HG03064 (cell line): ENCODE measurements at regions not wholly inside any gene's neighbourhood (a gene's known extent, or its start where the extent isn't known, plus 50 kb on each side); places are given as distances from the start of the nearest gene placed in this dataset.
A peak's percentile ranks its signal among the peaks of the same experiment; 100 is the strongest.
"Not testable (repeated sequence)": the region's sequence is repeated elsewhere in the genome, so short reads cannot be mapped to it uniquely, and the experiment has no call there.

Experiments used
- ATAC-seq: cut with Tn5 transposase; IDR thresholded peaks from one replicate; pipeline ENCODE4 v1.9.1; 2021; ENCODE audit warnings: low read depth; ENCODE audit not compliant: unreplicated experiment

DNA sequence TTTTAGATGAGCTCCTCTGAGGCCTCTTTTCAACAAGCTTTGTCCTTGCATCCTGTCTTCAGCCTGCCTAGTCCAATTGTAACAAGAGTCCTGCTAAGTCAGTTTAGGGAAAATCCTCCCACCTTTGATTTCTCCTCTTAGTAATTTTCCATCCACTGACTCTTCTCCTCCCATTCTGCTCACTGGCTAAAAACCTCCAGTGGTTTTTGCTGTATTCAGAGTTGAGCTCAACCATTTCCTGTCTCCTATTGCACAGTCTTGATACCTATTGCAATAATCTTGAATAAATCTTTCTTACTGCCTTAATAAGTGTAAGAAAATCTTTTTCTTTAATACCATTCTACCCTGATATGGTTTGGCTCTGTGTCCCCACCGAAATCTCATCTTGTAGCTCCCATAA, 117.8 kb upstream of the ENPP6 start:
- no peak for ATAC-seq

DNA sequence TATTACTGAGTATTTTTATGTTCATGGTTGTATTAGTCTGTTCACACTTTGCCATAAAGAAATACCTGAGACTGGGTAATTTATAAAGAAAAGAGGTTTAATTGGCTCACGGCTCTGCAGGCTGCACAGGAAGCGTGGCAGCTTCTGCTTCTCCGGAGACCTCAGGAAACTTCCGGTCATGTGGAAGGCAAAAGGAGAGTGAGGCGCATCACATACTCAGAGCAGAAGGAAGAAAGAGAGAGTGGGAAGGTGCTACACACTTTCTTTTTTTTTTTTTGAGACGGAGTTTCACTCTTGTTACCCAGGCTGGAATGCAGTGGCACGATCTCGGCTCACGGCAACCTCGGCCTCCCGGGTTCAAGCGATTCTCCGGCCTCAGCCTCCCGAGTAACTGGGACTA, 115.8 kb upstream of the ENPP6 start:
- not testable (repeated sequence) for ATAC-seq

DNA sequence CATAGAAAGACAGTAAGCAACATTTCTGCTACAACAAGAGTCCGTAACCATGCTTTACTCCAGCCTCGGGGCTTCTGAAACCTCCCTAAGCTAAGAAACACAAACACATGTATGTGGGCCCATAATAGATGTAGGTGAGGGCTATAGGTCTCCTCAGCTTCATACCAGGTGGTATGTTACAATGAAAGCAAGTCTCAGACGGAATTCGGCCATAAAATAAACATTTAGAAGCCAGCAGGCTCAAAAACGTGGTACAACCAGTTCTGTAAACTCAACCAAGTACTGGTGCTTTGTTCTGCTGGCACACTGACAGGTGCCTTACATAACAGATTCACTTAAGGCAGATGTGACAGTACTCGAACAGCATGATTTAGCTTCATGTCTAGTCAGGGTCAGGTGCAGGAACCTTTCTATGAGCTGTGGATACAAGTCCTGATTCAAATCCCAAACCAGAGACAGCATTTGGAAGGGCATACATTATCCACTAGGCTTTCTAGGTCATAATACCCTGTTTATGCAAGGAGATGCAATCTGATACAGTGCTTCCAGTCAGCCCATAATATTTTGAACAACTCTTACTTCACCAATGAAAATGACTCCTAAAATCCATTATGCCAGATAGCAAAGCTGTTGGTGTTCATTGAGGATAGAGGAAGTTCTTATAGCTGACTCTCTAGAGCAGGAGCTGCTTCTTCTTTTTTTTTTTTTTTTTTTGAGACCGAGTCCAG, 113.8 kb upstream of the ENPP6 start:
- no peak for ATAC-seq

DNA sequence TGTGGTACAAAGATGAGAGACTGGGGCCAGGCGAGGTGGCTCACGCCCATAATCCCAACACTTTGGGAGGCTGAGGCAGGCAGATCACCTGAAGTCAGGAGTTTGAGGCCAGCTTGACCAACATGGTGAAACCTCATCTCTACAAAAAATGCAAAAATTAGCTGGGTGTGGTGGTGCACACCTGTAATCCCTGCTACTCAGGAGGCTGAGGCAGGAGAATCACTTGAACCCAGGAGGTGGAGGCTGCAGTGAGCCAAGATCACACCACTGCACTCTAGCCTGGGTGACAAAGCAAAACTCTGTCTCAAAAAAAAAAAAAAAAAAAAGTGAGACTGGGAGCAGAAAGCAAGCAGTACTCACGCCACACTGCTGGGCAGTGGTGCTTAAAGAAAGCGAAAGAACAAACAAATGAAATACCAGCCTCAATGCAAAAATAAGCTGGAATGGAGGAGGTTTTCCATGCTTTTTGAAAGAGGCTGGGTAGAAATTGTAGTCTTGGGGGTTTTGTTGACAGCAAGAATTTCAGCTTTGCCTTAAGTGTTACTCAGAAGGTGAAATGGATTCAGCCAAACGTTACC, 112.9 kb upstream of the ENPP6 start:
- ATAC-seq = not testable (repeated sequence)

DNA sequence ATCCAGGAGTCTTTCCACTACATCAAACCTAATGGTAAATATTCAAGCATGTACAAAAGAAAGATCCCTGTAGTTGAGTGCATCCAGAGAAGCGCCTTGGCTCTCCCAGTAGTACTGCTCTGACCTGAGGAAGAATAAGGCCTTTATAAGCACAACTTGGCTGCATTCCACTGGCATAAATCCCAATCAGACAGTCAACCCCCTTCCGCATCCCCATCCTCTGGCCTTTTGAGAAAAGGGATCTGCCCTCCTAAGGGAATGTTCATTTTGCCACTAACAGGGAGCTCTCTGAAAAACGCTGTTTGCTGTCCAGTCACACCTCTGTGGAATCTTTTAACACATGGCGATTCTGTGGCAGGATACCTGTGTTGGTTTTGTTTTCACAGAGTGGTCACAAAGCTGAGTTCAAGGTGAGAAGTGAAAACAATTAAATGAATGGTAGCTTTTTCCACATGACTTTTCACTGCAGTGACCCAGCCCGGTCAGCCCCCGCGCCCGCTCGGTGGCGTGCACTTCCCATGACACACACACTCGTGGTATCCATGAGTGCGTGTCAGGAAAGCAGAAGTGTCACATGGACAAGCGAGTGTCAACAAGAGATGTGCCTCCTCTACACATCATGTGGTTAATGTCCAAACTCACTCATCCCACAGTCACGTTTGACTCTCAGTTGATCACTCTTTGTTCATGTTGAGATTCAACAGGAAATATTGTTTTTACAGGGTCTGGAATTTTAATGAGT, 112.2 kb upstream of the ENPP6 start:
- peak; percentile 55 for ATAC-seq

DNA sequence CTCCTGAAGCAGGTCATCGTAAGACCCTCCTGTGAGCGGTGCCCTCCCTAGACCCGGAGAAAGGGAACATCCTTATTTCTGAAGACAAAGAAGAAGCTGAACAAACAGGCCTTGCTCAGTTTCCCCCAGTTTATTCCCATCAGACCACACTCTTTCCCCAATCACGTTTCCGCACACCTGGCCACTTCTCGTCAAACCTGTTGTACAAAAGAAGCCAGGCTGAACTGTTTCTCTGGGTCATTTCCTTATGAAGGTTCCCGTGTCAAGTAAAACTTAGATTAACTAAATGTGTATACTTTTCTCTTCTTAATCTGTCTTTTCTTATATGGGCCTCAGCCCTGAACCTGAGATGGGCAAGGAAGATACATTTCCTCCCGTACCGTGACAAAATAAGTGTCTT, 111.6 kb upstream of the ENPP6 start:
- no peak for ATAC-seq

DNA sequence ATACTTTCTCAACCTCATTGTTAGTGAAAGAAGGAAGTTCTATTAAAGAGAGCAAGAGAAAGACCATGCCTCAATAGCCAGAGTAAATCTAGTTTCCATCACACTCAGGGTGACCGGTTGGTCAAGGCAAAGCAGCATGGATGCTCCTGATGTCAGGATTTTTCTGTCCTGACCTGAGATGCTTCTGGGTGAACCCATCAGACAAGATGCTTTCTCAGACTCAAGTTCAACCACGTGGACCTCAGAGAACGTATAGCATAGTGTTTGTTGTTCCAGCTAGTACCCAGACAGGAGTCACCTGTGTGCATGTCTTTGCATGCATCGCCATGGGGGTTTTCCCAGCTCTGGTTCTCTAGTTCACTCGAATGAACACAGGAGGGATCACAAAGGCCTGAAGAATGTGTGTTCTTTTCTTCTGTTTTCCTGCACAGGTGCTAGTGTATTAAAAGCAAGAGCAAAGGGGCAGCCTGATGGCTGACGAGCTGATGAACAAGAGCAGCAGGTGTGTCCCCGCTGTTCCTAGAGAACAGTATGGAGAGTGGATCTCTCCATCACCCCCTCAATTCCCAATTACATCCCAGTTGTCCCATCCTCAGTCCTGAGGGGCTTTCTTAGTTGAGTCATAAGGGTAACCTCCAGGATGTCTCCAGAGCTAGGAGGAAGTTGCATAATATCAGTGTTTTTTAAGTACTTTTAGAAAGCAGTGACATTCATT, 110.5 kb upstream of the ENPP6 start:
- ATAC-seq = peak; percentile 69

DNA sequence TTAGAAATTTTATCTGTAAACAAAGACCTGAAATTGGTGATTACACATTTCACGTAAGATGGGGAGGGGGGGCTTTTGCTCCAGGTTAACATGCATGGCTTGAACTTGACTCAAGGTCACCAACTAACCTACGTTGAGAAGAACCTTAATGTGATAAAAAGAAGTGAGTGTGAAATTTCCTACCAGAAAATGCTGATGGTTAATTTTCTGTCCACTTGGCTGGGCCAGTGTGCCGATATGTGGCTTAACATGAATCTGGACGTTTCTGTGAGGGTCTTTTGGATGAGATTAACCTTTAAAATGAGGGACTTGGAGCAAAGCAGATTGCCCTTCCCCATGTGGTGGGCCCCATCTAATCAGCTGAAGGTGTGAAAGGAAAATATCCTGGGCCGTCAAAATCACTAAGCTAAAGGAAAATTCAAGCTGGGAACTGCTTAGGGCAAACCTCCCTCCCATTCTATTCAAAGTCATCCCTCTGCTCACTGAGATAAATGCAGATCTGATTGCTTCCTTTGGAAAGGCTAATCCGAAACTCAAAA, 107.3 kb upstream of the ENPP6 start:
- ATAC-seq = no peak

DNA sequence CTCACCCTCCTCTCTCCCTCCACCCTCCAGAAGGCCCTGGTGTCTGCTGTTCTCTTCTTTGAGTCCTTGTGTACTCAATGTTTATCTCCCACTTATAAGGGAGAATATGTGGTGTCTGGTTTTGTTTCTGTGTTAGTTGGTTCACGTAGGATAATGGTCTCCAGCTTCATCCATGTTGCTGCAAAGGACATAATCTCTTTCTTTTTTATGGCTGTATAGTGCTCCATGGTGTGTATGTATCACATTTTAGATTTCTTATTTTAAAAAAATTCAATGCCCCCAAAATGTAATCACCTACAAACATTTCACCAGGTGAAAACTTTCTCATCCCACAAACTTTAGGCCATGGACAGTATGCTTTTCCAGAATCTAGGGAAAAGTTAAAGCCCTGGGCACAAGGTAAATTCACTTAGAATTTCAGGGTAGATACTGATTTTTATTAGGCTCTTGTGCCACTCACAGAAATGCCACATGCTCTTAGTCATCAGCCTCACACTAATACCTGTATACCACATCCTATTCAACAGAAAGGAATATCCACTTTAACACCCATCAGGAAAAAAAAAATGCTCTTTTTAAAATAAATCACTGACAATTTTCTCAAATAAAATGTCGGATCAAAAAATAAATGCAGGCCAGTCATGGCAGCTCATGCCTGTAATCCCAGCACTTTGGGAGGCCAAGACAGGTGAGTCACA, 104.8 kb upstream of the ENPP6 start:
- ATAC-seq = no peak

DNA sequence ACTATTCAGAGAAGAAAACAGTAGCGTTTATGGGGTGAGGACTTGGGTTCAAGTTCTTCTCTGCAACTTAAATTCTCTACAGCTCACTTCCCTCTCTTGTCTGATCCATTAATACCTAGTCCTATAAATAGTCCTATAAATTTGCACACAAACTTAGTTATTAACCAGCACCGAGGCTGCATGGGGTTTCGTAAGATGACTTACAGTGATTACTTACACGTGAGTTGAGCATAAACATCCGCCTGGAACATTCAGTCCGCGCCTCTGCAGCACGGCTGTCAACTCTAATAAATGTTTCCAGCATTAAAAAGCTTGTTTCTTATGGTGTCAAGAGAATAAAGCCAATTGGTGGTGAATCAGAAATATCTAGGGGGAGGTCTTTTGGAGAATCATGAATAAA, 103.0 kb upstream of the ENPP6 start:
- no peak for ATAC-seq

DNA sequence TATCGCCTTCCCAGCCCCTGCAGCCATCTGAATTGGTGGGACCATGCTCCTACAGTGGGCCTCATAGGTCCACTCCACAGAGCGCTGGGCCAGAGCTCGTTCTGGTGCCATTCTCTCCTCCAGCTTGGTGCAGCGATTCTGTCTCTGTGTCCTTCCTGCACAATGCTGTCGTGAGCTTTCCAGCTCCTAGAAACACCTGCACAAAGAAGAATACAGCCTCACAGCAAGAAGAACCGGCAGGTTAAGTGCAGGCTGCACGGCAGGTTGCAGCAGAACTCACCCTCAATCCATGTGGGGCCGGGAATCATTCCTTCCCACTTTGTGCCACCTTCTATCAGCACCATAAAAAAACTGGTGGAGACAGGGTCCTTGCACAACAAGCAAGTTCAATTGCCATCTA, 101.2 kb upstream of the ENPP6 start:
- no peak for ATAC-seq

DNA sequence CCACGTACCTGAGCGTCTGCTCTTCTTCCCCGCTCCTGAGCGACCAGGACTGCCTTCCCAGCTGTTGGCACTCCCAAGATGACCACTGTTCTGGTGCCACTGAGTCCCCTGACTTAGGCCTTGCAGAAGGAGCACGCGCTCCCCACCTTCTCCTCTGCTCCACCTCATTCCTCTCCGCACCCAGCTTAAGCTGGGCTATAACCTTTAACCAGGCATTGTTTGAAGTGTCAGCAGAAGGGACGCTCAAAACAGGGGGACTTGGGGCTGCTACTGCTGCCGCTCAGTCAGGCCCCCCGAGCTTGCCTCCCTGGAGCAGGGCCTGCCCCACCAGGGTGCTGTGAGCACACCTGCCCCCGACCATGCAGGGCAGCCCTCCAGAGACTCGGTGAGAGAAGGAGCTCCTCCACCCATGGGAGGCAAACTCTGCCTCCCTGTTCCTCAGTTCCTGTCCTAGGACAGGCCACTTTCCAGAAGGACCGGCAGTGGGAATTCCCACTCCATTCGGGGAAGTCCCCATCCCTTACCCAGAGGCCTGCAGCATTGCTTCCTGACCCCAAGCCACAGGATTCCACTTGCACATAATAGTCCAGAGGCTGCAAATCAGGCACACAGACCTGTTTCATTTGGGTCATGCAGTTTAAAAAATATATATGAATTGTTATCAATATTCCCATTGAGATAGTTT, 99.7 kb upstream of the ENPP6 start:
- ATAC-seq = no peak

DNA sequence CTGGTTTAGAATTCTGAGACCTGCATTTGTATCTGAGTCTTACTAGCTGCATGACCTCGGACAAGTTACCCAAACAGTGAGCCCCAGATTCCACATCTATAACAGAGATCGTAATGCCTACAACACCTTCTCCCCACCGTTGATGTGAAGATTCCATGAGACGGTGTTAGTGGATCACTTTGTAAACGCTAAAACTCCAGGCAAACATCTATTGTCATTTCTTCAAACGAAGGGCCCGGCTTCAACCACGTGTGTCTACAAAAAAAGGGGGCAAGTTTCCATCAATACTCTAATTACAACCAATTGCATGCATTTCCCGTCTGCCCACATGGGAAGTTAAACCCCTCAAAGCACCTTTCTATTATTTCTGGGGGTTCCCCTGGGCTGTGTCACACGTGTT, 99.1 kb upstream of the ENPP6 start:
- no peak for ATAC-seq

DNA sequence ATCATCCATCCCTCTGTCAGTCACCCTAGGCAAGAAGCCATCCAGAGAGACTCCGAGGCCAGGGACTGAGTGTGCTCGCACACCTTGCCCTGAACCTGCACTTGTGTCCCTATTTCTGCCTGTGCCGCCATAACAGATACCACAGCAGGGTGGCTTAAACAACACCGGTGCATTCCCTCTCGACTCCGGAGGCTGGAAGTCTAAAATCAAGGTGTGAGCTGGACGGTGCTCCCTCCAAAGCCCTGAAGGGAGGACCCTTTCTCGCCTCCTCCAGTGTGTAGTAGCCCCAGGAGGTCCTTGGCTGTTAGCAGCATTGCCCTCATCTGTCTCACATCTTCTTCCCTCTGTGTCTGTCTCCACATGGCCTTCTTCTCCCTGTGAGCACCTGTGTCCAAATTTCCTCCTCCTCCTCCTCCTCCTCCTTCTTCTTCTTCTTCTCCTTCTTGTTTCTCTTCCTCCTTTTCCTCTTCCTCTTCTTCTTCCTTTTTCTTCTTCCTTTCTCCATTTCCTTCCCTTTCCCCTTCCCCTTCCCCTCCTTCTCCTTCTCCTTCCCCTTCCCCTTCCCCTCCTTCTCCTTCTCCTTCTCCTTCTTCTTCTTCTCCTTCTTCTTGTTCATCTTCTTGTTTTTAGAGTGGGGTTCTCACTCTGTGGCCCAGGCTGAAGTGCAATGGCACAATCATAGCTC, 98.1 kb upstream of the ENPP6 start:
- no peak for ATAC-seq

DNA sequence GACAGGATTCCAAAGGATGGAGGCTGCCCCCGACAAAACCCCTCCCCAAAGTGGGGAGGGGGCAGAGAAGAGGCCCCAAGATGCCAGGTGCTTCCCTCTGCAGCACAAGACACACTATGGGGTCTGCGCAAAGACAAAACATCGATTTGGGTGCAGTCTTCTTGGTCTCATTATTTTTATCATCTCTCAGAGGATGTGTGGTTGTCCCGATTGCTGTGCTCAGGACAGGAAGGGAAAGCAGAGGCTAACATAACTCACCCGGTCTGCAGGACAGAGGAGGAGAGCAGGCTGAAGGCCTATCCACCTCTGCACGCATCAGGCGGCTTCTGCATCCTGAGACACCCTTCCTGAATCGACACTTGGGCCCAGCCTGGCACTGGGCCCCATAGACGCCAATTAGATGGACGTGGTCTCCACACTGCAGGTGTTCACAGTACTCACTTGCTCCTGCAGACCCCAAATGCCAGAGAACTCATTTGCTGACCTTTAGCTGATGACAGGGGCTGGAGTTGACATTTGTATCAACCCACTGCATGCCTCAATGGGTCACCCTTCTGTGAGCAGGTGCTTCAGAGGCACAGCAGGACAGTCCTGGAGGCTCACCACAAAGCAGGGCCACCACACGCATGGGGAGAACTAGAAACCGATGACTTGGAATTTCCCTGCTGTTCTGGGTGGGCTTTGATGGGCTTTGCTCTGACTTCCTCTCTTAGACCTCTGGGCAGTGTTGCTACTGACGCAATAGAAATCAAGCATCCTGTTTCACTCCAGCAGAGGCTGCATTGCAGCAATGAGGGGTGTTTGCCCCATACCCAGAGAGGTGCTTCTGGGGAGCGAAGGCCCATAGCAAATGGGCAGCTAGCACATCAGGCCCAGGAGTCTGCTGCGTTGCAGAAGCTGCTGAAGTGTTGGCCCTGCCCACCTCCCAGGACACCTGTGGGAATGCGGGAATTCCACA, 96.3 kb upstream of the ENPP6 start:
- peak; percentile 57 for ATAC-seq

DNA sequence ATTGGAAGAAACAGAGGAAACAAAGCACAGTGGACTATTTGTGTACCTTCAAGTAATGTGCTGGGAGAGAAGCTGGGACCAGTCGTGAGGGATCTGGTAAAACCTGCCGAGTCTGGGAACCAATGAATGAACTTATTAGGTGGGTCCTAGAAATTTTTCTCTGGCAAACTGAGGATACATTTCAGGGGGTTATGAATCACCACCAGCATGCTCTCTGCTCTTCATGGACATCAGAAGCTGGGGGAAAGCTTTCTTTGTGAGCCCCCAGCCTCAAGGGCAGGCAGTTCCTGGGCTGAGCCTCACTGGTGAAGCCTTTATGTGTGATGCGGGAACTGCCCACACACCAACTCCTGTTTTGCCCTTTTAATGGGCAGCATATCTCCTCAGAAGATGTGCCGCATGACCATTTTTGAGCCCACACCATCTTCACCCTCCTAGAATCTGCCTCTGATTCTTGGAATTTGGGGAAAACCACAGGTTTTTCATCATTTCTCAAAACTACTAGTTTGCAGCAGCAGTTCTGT, 95.4 kb upstream of the ENPP6 start:
- ATAC-seq = no peak

DNA sequence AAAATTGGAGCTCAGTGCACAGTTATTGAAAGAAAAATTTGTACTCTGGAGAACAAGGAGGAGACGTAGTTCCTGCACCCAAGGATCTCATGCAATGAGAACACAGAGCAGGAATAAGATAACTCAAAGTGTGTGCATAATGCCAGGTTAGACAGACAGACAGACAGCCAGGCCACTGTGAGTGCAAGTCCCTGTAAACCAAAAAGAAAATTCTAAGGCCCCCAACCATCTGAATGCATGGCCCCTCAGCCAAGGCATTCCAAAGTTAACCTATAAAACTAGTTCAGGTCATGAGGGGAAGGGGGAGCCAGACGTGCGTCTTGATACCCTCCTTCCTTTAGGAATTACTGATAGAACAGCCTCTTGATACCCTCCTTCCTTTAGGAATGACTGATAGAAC, 94.5 kb upstream of the ENPP6 start:
- ATAC-seq = no peak
